Nucleus accumbens (tissue), 56 donors: ENCODE measurements at regions not wholly inside any gene's neighbourhood (a gene's known extent, or its start where the extent isn't known, plus 50 kb on each side); places are given as distances from the start of the nearest gene placed in this dataset.

Experiments used
- DNase-seq, 56 donors: peaks; one replicate each; lab custom pipeline; 2025; lab: John Stamatoyannopoulos, UW

DNA sequence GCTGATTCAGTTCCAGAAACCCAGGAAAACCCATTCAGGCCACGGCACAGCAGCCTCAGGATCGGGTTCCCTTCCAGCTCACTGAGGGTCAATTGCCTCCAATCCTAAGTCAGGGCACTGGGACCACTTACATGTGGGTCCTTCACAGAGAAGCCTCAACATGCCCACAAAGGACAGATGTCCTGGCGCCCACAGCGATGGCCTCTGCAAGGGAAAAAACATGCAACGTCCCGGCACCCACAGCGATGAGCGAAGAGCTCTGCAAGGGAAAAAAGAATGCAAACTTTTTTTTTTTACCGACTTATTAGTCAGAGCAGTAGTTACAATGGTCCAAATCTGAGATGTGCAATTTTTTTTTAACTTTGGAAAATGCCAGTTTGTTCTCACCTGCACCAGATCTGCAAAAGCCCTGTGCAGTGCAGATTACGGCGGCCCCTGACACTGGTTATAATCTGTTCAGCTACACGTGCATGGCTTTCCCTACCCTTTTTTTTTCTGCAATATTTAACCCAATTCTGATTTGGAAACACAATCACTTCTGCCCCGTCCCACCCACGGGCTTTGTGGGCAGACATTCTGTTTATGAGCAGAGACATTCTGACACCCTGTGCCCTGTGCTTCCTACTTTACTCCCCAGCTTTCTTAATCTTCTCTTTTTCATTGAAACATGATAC, 159.3 kb upstream of the SALL3 start:
- no peak for DNase-seq

- no peak for DNase-seq
These were observed 158.2 kb upstream of the SALL3 start for GRCh38 chr18:78821396-78821795.

- DNase-seq = no peak
These were observed 157.3 kb upstream of the SALL3 start for GRCh38 chr18:78822171-78822948.

DNA sequence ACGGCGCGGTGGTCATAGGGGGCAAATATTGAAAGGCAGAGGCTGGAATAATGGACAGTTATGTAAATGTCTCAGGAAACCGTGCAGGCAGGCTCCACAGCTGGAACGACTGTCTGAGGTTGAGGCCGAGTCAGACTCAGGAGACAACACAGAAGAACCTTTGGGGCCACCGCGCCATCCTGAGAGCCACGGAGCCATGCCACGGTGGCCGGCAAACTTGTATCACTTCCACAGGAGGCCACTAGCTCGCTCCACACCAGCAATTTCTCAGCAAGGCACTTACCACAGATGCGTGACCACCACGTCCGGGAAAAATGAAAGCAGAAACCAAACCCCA, 156.7 kb upstream of the SALL3 start:
- no peak for DNase-seq

DNA sequence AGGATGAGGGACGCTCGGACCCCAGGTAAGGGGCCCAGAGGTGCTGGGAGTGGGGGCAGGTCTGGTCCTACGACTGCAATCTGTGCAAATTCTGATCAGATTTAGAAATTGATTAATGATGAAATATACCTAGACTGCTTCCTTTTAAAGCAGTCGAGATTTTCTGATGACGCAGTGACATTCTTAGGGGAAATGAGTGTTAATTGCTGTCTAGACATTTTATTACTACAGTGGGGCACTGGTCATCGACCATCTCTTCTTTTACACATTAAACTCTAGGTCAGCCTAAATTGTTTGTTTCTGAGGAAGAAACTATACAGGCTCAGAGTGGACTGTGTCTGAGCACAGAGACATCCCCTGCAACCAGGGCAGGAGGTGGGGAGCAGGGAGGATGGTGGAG, 154.4 kb upstream of the SALL3 start:
- no peak for DNase-seq

GRCh38 chr18:78826631-78827030, 153.0 kb upstream of the SALL3 start:
- no peak for DNase-seq

- DNase-seq = no peak
These were observed 152.5 kb upstream of the SALL3 start for GRCh38 chr18:78827141-78827540.

GRCh38 chr18:78828131-78828530, 151.5 kb upstream of the SALL3 start:
- no peak for DNase-seq

- peak in 3 of 56 donors; percentile 7 to 28 (median 22) for DNase-seq
These were observed 150.6 kb upstream of the SALL3 start for GRCh38 chr18:78829026-78829425.

- no peak for DNase-seq
These were observed 149.5 kb upstream of the SALL3 start for GRCh38 chr18:78830161-78830560.

DNA sequence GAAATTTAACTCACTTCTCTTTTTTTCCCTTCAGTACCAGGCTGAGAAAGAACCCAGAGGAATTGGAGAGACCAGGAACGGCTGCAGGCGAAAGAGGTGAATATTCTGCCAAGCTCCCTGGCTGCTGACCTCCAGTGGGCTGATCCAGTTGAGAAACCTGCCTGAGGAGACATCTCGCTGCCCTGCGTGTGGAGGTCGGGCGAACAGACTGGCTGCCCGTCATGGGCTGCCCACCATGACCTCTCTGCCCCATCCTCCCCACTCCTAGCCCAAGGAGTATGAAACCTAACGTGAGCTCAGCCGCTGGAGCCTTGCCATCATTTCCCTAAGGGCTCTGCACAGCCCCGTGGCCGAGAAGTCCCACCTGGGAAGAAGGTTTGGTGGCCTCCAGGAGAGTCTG, 148.8 kb upstream of the SALL3 start:
- no peak for DNase-seq

- DNase-seq = no peak
These were observed 148.0 kb upstream of the SALL3 start for GRCh38 chr18:78831603-78832002.

- DNase-seq = no peak
These were observed 145.8 kb upstream of the SALL3 start for GRCh38 chr18:78833833-78834232.

GRCh38 chr18:78836838-78837237, 142.8 kb upstream of the SALL3 start:
- DNase-seq = no peak

- DNase-seq = no peak
These were observed 141.9 kb upstream of the SALL3 start for GRCh38 chr18:78837754-78838153.

- no peak for DNase-seq
These were observed 141.4 kb upstream of the SALL3 start for GRCh38 chr18:78838183-78838582.

- DNase-seq = no peak
These were observed 130.6 kb upstream of the SALL3 start for GRCh38 chr18:78849046-78849445.

DNA sequence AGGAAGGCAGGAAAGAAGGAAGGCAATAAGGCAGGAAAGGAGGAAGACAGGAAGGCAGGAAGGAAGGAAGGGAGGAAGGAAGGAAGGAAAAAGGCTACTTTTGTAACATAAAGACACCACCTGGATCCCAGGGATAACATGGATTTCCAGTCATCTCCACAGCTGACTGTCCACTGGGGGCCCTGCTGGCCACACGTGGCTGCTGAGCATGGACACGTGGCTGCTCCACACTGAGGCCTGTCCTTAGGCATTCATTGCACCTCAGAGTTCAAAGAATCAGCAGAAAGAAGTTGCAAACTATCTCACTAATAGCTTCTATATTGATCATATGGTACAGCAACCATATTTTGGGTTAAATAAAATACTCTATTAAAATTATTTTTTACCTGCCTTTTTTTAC, 130.2 kb upstream of the SALL3 start:
- DNase-seq = no peak

- DNase-seq = no peak
These were observed 126.3 kb upstream of the SALL3 start for GRCh38 chr18:78853341-78853740.

DNA sequence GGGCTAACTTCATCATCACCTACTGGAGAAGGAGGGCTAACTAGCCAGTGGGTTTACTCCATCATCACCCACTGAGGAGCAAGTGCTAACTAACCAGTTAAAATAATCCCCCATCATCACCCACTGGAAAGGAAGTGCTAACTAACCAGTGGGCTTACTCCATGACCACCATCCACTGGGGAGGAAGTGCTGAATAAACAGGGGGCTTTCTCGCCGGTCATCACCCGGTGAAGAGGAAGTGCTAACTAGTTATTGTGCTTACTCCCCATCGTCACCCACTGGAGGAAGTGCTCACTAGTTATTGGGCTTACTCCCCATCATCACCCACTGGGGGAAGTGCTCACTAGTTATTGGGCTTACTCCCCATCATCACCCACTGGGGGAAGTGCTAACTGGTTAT, 124.4 kb upstream of the SALL3 start:
- no peak for DNase-seq

GRCh38 chr18:78856569-78857313, 122.9 kb upstream of the SALL3 start:
- no peak for DNase-seq
